HEK293 (cell line): ENCODE measurements at regions not wholly inside any gene's neighbourhood (a gene's known extent, or its start where the extent isn't known, plus 50 kb on each side); places are given as distances from the start of the nearest gene placed in this dataset.

ENCODE experiments used
- CTCF ChIP-seq: fragments of 450-650 bp; formaldehyde crosslinking; IDR thresholded peaks from 2 replicates; pipeline ENCODE4 v1.5.1; 2016; ENCODE audit warnings: missing biosample characterization, missing genetic modification characterization
- ZFP3 ChIP-seq: fragments of 450-650 bp; formaldehyde crosslinking; IDR thresholded peaks from 2 replicates; pipeline ENCODE4 v1.5.1; 2016; ENCODE audit warnings: low read depth, missing biosample characterization, missing genetic modification characterization
- ZNF266 ChIP-seq: fragments of 450-650 bp; formaldehyde crosslinking; IDR thresholded peaks from 2 replicates; pipeline ENCODE4 v1.5.1; 2016; ENCODE audit warnings: missing biosample characterization, missing genetic modification characterization, low read depth
- ZNF394 ChIP-seq: fragments of 450-650 bp; formaldehyde crosslinking; IDR thresholded peaks from 2 replicates; pipeline ENCODE4 v1.5.1; 2016; ENCODE audit warnings: missing biosample characterization, missing genetic modification characterization, mild to moderate bottlenecking, moderate library complexity, borderline replicate concordance
- ZNF561 ChIP-seq: fragments of 450-650 bp; IDR thresholded peaks from 2 replicates; pipeline ENCODE4 v1.5.1; 2018; ENCODE audit warnings: missing biosample characterization, missing genetic modification characterization, borderline replicate concordance
- ZSCAN16 ChIP-seq: fragments of 450-650 bp; formaldehyde crosslinking; IDR thresholded peaks from 2 replicates; pipeline ENCODE4 v1.5.1; 2016; ENCODE audit warnings: missing biosample characterization, missing genetic modification characterization

GRCh38 chr9:126270556-126270955, 56.1 kb upstream of the MVB12B start:
- TF ChIP-seq ZNF561 (tag by site-specific recombination) (no peak), CTCF (tag by site-specific recombination) (no peak), ZSCAN16 (tag by site-specific recombination) (no peak), ZFP3 (no peak), ZNF394 (tag by site-specific recombination) (no peak), ZNF266 (no peak)
